ENCODE measurements at regions not wholly inside any gene's neighbourhood (a gene's known extent, or its start where the extent isn't known, plus 50 kb on each side); places are given as distances from the start of the nearest gene placed in this dataset.

DNA sequence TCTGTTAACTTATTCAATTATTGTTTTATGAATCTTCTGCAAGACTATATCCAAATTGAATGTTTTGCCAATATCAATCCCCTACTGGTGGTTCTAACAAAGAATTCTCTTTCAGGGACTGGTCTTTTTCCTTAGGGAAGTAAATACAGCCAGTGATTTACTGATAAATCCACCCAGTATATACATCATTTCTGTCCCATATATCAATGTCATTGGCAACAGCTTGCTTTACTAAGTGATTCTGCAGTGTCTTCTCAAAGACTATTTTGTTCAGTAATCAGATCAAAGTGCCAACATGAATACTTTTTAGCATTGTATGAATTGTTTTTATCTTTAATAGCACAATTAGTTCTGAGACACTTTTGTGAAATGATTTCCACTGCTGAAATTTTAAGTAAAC is 114.0 kb upstream of the OBI1 start:
- no peak overlapping the region for H3K27ac ChIP-seq
- H3K4me1 ChIP-seq, result no peaks in the 10 kb centered on the region
- no peaks in the 10 kb centered on the region for H3K9me3 ChIP-seq
- TF ChIP-seq, protein P1, sequence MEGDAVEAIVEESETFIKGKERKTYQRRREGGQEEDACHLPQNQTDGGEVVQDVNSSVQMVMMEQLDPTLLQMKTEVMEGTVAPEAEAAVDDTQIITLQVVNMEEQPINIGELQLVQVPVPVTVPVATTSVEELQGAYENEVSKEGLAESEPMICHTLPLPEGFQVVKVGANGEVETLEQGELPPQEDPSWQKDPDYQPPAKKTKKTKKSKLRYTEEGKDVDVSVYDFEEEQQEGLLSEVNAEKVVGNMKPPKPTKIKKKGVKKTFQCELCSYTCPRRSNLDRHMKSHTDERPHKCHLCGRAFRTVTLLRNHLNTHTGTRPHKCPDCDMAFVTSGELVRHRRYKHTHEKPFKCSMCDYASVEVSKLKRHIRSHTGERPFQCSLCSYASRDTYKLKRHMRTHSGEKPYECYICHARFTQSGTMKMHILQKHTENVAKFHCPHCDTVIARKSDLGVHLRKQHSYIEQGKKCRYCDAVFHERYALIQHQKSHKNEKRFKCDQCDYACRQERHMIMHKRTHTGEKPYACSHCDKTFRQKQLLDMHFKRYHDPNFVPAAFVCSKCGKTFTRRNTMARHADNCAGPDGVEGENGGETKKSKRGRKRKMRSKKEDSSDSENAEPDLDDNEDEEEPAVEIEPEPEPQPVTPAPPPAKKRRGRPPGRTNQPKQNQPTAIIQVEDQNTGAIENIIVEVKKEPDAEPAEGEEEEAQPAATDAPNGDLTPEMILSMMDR (IDR thresholded peaks at IDR 0.05), result no peak
- H3K4me3 ChIP-seq, result no peak overlapping the region
- ATAC-seq (no peak), DNase-seq (no peak)
- H3K27me3 ChIP-seq, result no peaks in the 10 kb centered on the region
- H3K36me3 ChIP-seq, result no peaks in the 10 kb centered on the region
- intact Hi-C loops (cut with DNase I), result no loop called here

DNA sequence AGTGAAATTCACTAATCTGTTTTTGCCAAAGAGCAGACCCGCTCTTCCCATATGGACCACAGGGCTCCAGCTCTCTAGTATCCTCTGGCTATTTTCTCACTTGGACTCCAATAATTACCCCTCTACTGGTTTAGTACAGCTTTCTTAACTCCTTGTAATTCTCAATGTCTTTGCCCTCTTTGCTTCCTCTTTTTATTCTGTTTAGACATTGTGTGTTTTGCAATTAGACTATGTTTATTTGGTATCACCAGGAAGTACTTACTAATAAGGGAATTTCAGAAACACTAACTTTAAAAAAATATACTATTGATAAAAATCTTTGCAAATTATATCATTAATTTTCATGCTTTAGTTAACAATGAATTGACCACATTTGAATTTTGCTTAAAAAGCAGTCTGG is 111.6 kb upstream of the OBI1 start:
- DNase-seq (no peak), ATAC-seq (no peak)
- TF ChIP-seq, protein P1 (IDR thresholded peaks at IDR 0.05), result no peak

DNA sequence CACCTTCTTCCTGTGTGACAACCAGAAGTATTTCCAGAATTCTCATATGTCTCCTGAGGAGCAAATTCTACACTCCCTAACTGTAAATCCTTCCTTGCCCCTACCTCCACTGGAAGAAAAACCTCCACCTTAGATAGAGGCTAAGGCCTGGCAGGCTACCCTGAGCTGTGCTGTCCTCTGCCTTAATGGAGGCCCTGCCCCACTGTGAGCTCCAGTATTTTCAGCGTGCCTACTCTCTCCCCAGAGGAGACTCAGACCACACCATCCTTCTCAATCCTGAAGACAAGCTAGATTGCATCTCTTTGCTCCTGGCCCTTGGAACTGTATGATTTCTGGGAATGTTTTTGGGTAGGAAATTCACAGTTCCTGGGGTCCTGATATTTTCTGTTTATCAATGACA is 110.0 kb upstream of the OBI1 start:
- Histone ChIP-seq H3K27ac (no peak overlapping the region), H3K27me3 (peaks cover 0 to 5% of the 10 kb centered on the region in 2 donors), H3K9me3 (no peaks in the 10 kb centered on the region), H3K36me3 (no peaks in the 10 kb centered on the region), H3K4me1 (no peaks in the 10 kb centered on the region), H3K4me3 (no peak overlapping the region)
- TF ChIP-seq, protein P1 (IDR thresholded peaks at IDR 0.05), result no peak
- DNase-seq, result no peak
- ATAC-seq, result no peak
- intact Hi-C loops (cut with DNase I), result no loop called here

More for the DNA sequence above, 111.6 kb upstream of the OBI1 start:
- Histone ChIP-seq H3K36me3 (no peaks in the 10 kb centered on the region), H3K4me1 (no peaks in the 10 kb centered on the region), H3K27ac (no peak overlapping the region), H3K27me3 (no peaks in the 10 kb centered on the region), H3K9me3 (no peaks in the 10 kb centered on the region), H3K4me3 (no peak overlapping the region)
- intact Hi-C loops (cut with DNase I), result no loop called here

DNA sequence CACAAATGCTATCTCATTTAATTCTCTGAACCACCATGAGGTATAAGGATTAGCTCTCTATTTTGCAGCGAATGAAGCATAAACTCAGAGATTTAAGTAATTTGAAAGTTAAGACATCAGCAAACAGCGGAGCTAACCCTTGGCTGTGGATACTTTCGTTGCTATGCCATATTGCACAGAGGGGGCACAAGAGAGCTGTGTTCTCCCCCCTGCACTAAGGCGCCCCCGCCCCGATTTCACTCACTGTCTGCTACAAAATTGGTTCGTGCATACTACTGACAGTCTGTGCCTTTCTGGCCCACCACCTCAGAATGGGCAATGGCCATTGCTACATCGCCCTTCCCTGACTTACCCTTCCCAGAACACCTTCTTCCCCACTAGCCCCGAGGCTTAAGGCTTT is 105.7 kb upstream of the OBI1 start:
- H3K4me3 ChIP-seq, result no peak overlapping the region
- ATAC-seq (no peak), DNase-seq (peak in 1 of 4 donors; percentile 50)
- H3K36me3 ChIP-seq, result no peaks in the 10 kb centered on the region
- H3K27me3 ChIP-seq, result peaks cover 0 to 5% of the 10 kb centered on the region in 2 donors
- H3K9me3 ChIP-seq, result no peaks in the 10 kb centered on the region
- no peak overlapping the region for H3K27ac ChIP-seq
- intact Hi-C loops (cut with DNase I), result no loop called here
- no peaks in the 10 kb centered on the region for H3K4me1 ChIP-seq
- TF ChIP-seq, protein P1 (IDR thresholded peaks at IDR 0.05), result no peak

DNA sequence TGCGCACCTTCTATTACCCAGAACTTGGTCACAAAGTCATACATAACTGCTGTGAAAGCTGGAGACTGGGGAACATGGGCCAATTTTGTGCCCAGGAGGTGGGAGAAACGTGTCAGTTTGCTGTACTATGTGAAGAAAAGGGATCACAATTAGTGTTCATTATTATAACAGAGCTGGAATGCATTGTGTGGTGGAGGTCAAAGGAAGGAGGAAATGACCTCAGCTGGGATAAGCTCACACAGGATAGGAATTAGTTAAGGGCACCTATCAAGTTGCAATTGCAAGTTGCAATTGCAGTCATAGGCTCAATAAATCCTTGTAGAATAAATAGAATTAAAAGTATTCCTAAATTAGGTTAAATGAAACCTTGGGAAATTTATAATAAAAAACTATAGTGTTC is 103.9 kb upstream of the OBI1 start:
- ATAC-seq (no peak), DNase-seq (no peak)
- H3K27me3 ChIP-seq, result peaks cover 0 to 5% of the 10 kb centered on the region in 2 donors
- TF ChIP-seq, protein P1 (IDR thresholded peaks at IDR 0.05), result no peak
- H3K27ac ChIP-seq, result no peak overlapping the region
- no peaks in the 10 kb centered on the region for H3K4me1 ChIP-seq
- H3K4me3 ChIP-seq, result no peak overlapping the region
- H3K9me3 ChIP-seq, result no peaks in the 10 kb centered on the region
- intact Hi-C loops (cut with DNase I), result no loop called here
- no peaks in the 10 kb centered on the region for H3K36me3 ChIP-seq
